ENCODE measurements at regions not wholly inside any gene's neighbourhood (a gene's known extent, or its start where the extent isn't known, plus 50 kb on each side); places are given as distances from the start of the nearest gene placed in this dataset.

DNA sequence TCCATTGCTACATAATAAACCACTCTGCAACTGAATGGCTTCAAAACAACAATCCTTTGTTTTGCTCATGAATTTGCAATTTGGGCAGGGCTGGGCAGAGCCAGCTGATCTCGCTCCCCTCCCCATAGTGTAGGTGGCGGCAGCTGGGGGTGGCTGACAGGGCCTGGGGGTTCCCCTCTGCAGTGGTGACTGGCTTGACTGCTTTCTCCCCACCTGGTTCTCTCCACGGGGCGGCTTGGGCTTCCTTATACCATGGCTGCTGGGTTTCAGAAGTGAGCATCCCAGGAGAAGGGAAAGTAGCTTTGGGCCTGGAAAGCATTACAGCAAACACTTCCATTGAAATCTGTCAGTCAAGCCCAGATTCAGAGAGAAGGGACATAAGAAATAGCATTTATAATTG is 129.7 kb upstream of the ZBTB40 start:
- CTCF ChIA-PET: no interaction called here
- Histone ChIP-seq H3K4me3 (ENCODE audit: low read depth, low read length) (no peak overlapping the region), H3K36me3 (ENCODE audit: control insufficient read depth, insufficient read depth, low read length) (no peaks in the 10 kb centered on the region), H3K27me3 (ENCODE audit: control insufficient read depth, insufficient read depth, low read length) (peaks cover 8% of the 10 kb centered on the region)
- POLR2A ChIA-PET: no interaction called here
- TF ChIP-seq, protein P1, sequence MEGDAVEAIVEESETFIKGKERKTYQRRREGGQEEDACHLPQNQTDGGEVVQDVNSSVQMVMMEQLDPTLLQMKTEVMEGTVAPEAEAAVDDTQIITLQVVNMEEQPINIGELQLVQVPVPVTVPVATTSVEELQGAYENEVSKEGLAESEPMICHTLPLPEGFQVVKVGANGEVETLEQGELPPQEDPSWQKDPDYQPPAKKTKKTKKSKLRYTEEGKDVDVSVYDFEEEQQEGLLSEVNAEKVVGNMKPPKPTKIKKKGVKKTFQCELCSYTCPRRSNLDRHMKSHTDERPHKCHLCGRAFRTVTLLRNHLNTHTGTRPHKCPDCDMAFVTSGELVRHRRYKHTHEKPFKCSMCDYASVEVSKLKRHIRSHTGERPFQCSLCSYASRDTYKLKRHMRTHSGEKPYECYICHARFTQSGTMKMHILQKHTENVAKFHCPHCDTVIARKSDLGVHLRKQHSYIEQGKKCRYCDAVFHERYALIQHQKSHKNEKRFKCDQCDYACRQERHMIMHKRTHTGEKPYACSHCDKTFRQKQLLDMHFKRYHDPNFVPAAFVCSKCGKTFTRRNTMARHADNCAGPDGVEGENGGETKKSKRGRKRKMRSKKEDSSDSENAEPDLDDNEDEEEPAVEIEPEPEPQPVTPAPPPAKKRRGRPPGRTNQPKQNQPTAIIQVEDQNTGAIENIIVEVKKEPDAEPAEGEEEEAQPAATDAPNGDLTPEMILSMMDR (IDR thresholded peaks at IDR 0.05; ENCODE audit: insufficient read depth, low read depth, low read length): no peak
- DNase-seq (ENCODE audit: low read depth): no peak

DNA sequence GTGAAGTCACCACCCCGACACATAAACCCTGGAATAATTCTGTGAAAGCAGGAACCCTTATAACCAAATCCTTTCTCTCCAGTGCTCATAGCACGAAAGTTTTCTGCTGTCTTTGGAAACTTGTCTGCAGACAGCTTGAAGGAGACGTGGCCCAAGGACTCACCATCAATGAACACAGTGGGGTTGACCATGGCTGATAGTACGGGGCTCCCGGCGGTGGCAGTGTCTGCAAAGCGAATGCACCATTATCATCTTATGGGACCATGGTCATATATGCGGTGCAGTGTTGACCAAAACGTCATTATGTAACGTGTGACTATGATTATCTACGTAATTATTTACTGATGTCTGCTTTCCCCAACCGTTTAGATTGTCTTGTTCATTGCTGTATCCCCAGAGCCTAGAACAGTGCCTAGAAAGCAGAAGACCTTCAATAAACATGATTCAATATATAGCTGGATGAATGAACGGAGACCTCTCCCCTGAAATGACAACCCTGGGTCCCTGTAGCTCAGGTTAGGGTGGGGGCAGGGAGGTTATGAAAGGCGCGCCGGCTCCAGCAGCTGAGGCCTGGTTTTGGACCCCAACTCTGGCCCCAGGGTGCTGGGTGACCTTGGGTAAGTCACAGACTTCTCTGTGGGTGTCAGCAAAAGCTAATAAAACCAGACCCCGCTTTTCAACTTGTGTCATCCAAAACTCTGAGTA is 128.4 kb upstream of the ZBTB40 start:
- DNase-seq (ENCODE audit: low read depth): no peak
- no peaks in the 10 kb centered on the region for H3K36me3 ChIP-seq (ENCODE audit: control insufficient read depth, insufficient read depth, low read length)
- TF ChIP-seq, protein P1 (IDR thresholded peaks at IDR 0.05; ENCODE audit: insufficient read depth, low read depth, low read length): no peak
- no peak overlapping the region for H3K4me3 ChIP-seq (ENCODE audit: low read depth, low read length)
- peaks cover 8% of the 10 kb centered on the region for H3K27me3 ChIP-seq (ENCODE audit: control insufficient read depth, insufficient read depth, low read length)
- ChIA-PET POLR2A (no interaction called here), CTCF (no interaction called here)

DNA sequence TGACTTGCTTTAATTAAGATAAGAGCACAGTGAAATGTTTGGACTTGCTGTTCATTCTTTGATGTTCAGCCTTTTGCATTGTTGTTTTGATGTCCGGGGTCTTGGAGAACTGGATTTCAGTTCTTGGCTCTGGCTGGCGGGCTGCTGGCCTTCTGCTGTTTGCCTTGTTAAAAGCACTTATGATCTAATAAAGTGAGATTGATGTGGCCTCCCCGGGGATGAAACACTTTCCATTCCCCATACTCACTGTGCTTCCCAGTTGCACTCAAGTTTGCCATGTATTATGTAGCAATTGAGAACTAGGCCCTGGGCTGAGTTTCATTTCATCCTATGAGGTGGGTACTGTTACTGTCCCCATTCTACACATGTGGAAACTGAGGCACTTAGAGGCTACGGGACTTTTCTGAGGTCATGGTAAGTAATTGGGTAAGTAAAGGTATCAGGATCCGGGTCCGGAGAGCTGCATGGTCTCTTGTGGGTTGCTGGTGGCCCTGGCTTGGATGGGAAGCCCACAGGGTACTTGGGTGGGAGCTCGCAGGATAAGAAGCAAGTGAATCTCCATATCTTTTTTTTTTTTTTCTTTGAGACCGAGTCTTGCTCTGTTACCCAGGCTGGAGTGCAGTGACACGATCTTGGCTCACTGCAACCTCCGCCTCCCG is 127.7 kb upstream of the ZBTB40 start:
- TF ChIP-seq, protein P1 (IDR thresholded peaks at IDR 0.05; ENCODE audit: insufficient read depth, low read depth, low read length): no peak
- Histone ChIP-seq H3K4me3 (ENCODE audit: low read depth, low read length) (no peak overlapping the region), H3K27me3 (ENCODE audit: control insufficient read depth, insufficient read depth, low read length) (peaks cover 8% of the 10 kb centered on the region), H3K36me3 (ENCODE audit: control insufficient read depth, insufficient read depth, low read length) (no peaks in the 10 kb centered on the region)
- ChIA-PET POLR2A (no interaction called here), CTCF (interaction anchor here (0.7 kb wide), 1 partner anchor 212 kb away, joined by 4 read pairs; no protein-coding TSS in a partner anchor)
- DNase-seq (ENCODE audit: low read depth): no peak

DNA sequence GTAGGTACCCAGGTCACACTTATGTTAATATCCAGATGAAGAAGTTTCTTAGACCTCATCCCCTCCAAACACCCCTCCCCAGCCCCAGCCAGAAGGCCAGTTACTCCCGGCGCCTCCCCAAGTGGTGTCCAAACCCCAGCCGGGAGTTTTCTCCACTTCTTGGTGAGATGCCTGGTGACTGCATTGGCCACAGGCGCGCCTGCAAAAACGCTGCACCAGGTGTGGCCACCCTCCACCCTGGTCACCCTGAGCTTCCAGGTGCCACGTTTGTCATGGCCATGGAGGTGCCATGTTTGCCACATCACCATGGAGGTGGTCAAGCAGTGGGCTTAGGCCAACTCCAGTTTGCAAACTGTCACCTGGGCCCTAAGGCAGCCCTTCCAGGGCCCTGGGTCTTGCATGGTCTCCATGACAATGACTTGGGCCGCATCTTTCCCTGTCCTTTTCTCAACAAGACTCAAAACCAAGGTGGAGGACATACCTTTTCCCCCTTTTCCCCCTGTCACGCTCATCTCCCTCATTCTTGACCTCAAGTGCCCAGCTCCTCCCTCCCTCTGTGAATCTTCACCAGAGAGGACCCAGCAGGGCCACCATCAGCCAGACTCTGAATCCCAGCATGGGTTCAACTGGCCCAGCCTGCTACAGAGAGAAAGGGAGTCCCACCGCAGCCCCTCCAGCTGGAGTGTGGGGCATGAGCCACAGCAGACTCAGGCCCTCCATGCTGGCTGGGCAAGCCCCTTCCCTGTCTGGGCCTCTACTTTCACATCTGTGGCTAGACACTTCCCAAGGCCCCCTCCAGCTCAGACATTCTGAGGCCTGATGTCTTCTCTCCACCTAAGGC is 125.9 kb upstream of the ZBTB40 start:
- TF ChIP-seq, protein P1 (IDR thresholded peaks at IDR 0.05; ENCODE audit: insufficient read depth, low read depth, low read length): no peak
- Histone ChIP-seq H3K4me3 (ENCODE audit: low read depth, low read length) (no peak overlapping the region), H3K27me3 (ENCODE audit: control insufficient read depth, insufficient read depth, low read length) (peaks cover 10% of the 10 kb centered on the region), H3K36me3 (ENCODE audit: control insufficient read depth, insufficient read depth, low read length) (no peaks in the 10 kb centered on the region)
- ChIA-PET CTCF (no interaction called here), POLR2A (no interaction called here)
- DNase-seq (ENCODE audit: low read depth): no peak

DNA sequence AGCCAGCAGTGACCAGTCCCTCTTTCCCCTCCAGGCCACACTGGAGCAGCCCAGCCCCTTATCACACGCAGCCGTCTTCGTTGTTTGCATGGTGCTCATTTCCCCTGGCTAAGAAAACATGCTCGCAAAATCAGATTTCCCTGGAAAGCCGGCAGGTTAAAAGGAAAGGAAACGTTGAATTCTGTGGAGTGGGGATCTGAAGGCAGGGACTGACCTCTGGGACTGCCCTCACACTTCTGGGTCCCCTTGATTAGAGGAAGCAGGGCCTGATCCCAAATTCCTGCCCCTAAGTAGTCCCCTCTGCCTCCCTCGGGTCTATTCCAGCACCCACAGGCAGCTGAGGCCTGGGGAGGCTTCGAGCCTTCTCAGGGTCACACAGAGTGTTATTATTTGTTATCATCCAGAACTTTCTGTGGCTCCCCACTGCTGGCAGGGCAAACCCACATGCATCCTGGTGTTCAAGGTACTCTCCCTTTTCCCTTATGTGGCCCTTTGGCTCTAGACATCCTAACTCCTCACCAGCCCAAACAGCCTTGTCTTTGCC is 125.2 kb upstream of the ZBTB40 start:
- Histone ChIP-seq H3K27me3 (ENCODE audit: control insufficient read depth, insufficient read depth, low read length) (peaks cover 6% of the 10 kb centered on the region), H3K36me3 (ENCODE audit: control insufficient read depth, insufficient read depth, low read length) (no peaks in the 10 kb centered on the region), H3K4me3 (ENCODE audit: low read depth, low read length) (no peak overlapping the region)
- TF ChIP-seq, protein P1 (IDR thresholded peaks at IDR 0.05; ENCODE audit: insufficient read depth, low read depth, low read length): no peak
- ChIA-PET POLR2A (no interaction called here), CTCF (no interaction called here)
- no peak for DNase-seq (ENCODE audit: low read depth)

Data from BJ (cell line).